ENCODE measurements at regions not wholly inside any gene's neighbourhood (a gene's known extent, or its start where the extent isn't known, plus 50 kb on each side); places are given as distances from the start of the nearest gene placed in this dataset.

- no peak for TF ChIP-seq GATA2 (IDR thresholded peaks at IDR 0.05; ENCODE audit: low read depth, low read length)
- no peak for TF ChIP-seq GATA3 (IDR thresholded peaks at IDR 0.05; ENCODE audit: low read depth, low read length)
Measured at GRCh38 chr20:41998539-41999341, 380.6 kb upstream of the CHD6 start.

Data from SH-SY5Y (cell line).